ENCODE measurements at regions not wholly inside any gene's neighbourhood (a gene's known extent, or its start where the extent isn't known, plus 50 kb on each side); places are given as distances from the start of the nearest gene placed in this dataset.
"Not testable (repeated sequence)": the region's sequence is repeated elsewhere in the genome, so short reads cannot be mapped to it uniquely, and the experiment has no call there.

GRCh38 chr7:106376026-106376799 is 91.4 kb upstream of the NAMPT start:
- DNase-seq (ENCODE audit: low read depth), result peak; percentile 49

- DNase-seq (ENCODE audit: low read depth), result no peak
Measured at GRCh38 chr7:106375499-106375898, 90.7 kb upstream of the NAMPT start.

- DNase-seq (ENCODE audit: low read depth), result no peak
Measured at GRCh38 chr7:106374437-106374836, 89.7 kb upstream of the NAMPT start.

GRCh38 chr7:106372595-106373318 is 88.0 kb upstream of the NAMPT start:
- no peak for DNase-seq (ENCODE audit: low read depth)

GRCh38 chr7:106372126-106372525 is 87.3 kb upstream of the NAMPT start:
- no peak for DNase-seq (ENCODE audit: low read depth)

- no peak for DNase-seq (ENCODE audit: low read depth)
Measured at GRCh38 chr7:106371629-106372028, 86.8 kb upstream of the NAMPT start.

- DNase-seq (ENCODE audit: low read depth), result no peak
Measured at GRCh38 chr7:106370542-106370941, 85.8 kb upstream of the NAMPT start.

GRCh38 chr7:106369816-106370215 is 85.0 kb upstream of the NAMPT start:
- no peak for DNase-seq (ENCODE audit: low read depth)

GRCh38 chr7:106369352-106369751 is 84.6 kb upstream of the NAMPT start:
- peak; percentile 60 for DNase-seq (ENCODE audit: low read depth)

- no peak for DNase-seq (ENCODE audit: low read depth)
Measured at GRCh38 chr7:106367664-106368063, 82.9 kb upstream of the NAMPT start.

GRCh38 chr7:106367018-106367420 is 82.2 kb upstream of the NAMPT start:
- peak; percentile 56 for DNase-seq (ENCODE audit: low read depth)

GRCh38 chr7:106365252-106366005 is 80.6 kb upstream of the NAMPT start:
- peak; percentile 44 for DNase-seq (ENCODE audit: low read depth)

GRCh38 chr7:106362507-106362906 is 77.7 kb upstream of the NAMPT start:
- DNase-seq (ENCODE audit: low read depth), result not testable (repeated sequence)

GRCh38 chr7:106358103-106358663 is 73.4 kb upstream of the NAMPT start:
- DNase-seq (ENCODE audit: low read depth), result peak; percentile 78

- DNase-seq (ENCODE audit: low read depth), result no peak
Measured at GRCh38 chr7:106357675-106358074, 72.9 kb upstream of the NAMPT start.

- no peak for DNase-seq (ENCODE audit: low read depth)
Measured at GRCh38 chr7:106354822-106355221, 70.0 kb upstream of the NAMPT start.

GRCh38 chr7:106353944-106354343 is 69.2 kb upstream of the NAMPT start:
- DNase-seq (ENCODE audit: low read depth), result no peak

GRCh38 chr7:106348231-106348630 is 63.4 kb upstream of the NAMPT start:
- DNase-seq (ENCODE audit: low read depth), result no peak

- no peak for DNase-seq (ENCODE audit: low read depth)
Measured at GRCh38 chr7:106347229-106347833, 62.5 kb upstream of the NAMPT start.

- peak; percentile 97 for DNase-seq (ENCODE audit: low read depth)
Measured at GRCh38 chr7:106346678-106347217, 62.0 kb upstream of the NAMPT start.

GRCh38 chr7:106346167-106346677 is 61.4 kb upstream of the NAMPT start:
- DNase-seq (ENCODE audit: low read depth), result peak; percentile 58

Data from iris pigment epithelial cell (primary cell).